ENCODE measurements at regions not wholly inside any gene's neighbourhood (a gene's known extent, or its start where the extent isn't known, plus 50 kb on each side); places are given as distances from the start of the nearest gene placed in this dataset.
A peak's percentile ranks its signal among the peaks of the same experiment; 100 is the strongest.

- DNase-seq, result peak in 1 of 2 experiments; percentile 34
- no peak for TF ChIP-seq CTCF (IDR thresholded peaks at IDR 0.05; ENCODE audit: insufficient read depth in 1 of 2, low read depth in 1 of 2, low read length in 1 of 2, severe bottlenecking in 1 of 2, unreplicated experiment in 1 of 2)
- intact Hi-C loops (cut with micrococcal nuclease; ENCODE audit: unreplicated experiment), result no loop called here
- Mint-ChIP-seq H3K4me3 (ENCODE audit: unreplicated experiment) (peak overlapping the region; percentile 23), H3K27ac (ENCODE audit: unreplicated experiment) (peak overlapping the region; percentile 74), H3K36me3 (ENCODE audit: insufficient read depth, unreplicated experiment) (no peaks in the 10 kb centered on the region), H3K27me3 (ENCODE audit: insufficient read depth, unreplicated experiment) (no peaks in the 10 kb centered on the region), H3K9me3 (ENCODE audit: unreplicated experiment) (no peaks in the 10 kb centered on the region), H3K4me1 (ENCODE audit: low read depth, unreplicated experiment) (peaks cover 15% of the 10 kb centered on the region)
- H3K27me3 ChIP-seq (replicated peaks; ENCODE audit: control insufficient read depth, insufficient read depth, low read length), result no peaks in the 10 kb centered on the region
- no peaks in the 10 kb centered on the region for H3K9me3 ChIP-seq
- no peaks in the 10 kb centered on the region for H3K36me3 ChIP-seq (ENCODE audit: control insufficient read depth, insufficient read depth, low read length)
- no peak overlapping the region for H3K4me3 ChIP-seq (ENCODE audit: low read depth, low read length)
- peaks cover 13% of the 10 kb centered on the region for H3K4me1 ChIP-seq
- ChIA-PET POLR2A (no interaction called here), CTCF (no interaction called here)
- BruUV-seq (replicated peaks), result no TSS peak
Measured at GRCh38 chr7:52079726-52080125, 763.1 kb upstream of the COBL start.

- no peaks in the 10 kb centered on the region for H3K9me3 ChIP-seq
- Mint-ChIP-seq H3K4me3 (ENCODE audit: unreplicated experiment) (no peak overlapping the region), H3K27ac (ENCODE audit: unreplicated experiment) (peak overlapping the region; percentile 61)
Measured at GRCh38 chr7:52077571-52077970, 761.0 kb upstream of the COBL start.

GRCh38 chr7:52074912-52075311 is 758.3 kb upstream of the COBL start:
- no peaks in the 10 kb centered on the region for H3K27me3 ChIP-seq (replicated peaks; ENCODE audit: control insufficient read depth, insufficient read depth, low read length)
- Mint-ChIP-seq H3K27ac (ENCODE audit: unreplicated experiment) (no peak overlapping the region), H3K27me3 (ENCODE audit: insufficient read depth, unreplicated experiment) (no peaks in the 10 kb centered on the region), H3K9me3 (ENCODE audit: unreplicated experiment) (no peaks in the 10 kb centered on the region), H3K36me3 (ENCODE audit: insufficient read depth, unreplicated experiment) (no peaks in the 10 kb centered on the region), H3K4me3 (ENCODE audit: unreplicated experiment) (no peak overlapping the region), H3K4me1 (ENCODE audit: low read depth, unreplicated experiment) (peaks cover 7% of the 10 kb centered on the region)
- POLR2A ChIA-PET, result no interaction called here
- no TSS peak for BruUV-seq (replicated peaks)
- CTCF ChIA-PET, result no interaction called here
- intact Hi-C loops (cut with micrococcal nuclease; ENCODE audit: unreplicated experiment), result no loop called here
- H3K4me3 ChIP-seq (ENCODE audit: low read depth, low read length), result no peak overlapping the region
- no peaks in the 10 kb centered on the region for H3K36me3 ChIP-seq (ENCODE audit: control insufficient read depth, insufficient read depth, low read length)
- TF ChIP-seq CTCF (IDR thresholded peaks at IDR 0.05; ENCODE audit: insufficient read depth in 1 of 2, low read depth in 1 of 2, low read length in 1 of 2, severe bottlenecking in 1 of 2, unreplicated experiment in 1 of 2), result no peak
- peaks cover 5% of the 10 kb centered on the region for H3K4me1 ChIP-seq
- DNase-seq, result no peak
- H3K9me3 ChIP-seq, result no peaks in the 10 kb centered on the region

More at GRCh38 chr7:52077571-52077970, 761.0 kb upstream of the COBL start:
- no peak for DNase-seq
- no peak for TF ChIP-seq CTCF (IDR thresholded peaks at IDR 0.05; ENCODE audit: insufficient read depth in 1 of 2, low read depth in 1 of 2, low read length in 1 of 2, severe bottlenecking in 1 of 2, unreplicated experiment in 1 of 2)
- intact Hi-C loops (cut with micrococcal nuclease; ENCODE audit: unreplicated experiment), result no loop called here
- Histone ChIP-seq H3K4me3 (ENCODE audit: low read depth, low read length) (no peak overlapping the region), H3K36me3 (ENCODE audit: control insufficient read depth, insufficient read depth, low read length) (no peaks in the 10 kb centered on the region), H3K27me3 (replicated peaks; ENCODE audit: control insufficient read depth, insufficient read depth, low read length) (no peaks in the 10 kb centered on the region), H3K4me1 (peaks cover 13% of the 10 kb centered on the region)
- CTCF ChIA-PET, result no interaction called here
- POLR2A ChIA-PET, result no interaction called here
- H3K27me3 Mint-ChIP-seq (ENCODE audit: insufficient read depth, unreplicated experiment), result no peaks in the 10 kb centered on the region
- peaks cover 14% of the 10 kb centered on the region for H3K4me1 Mint-ChIP-seq (ENCODE audit: low read depth, unreplicated experiment)
- no peaks in the 10 kb centered on the region for H3K36me3 Mint-ChIP-seq (ENCODE audit: insufficient read depth, unreplicated experiment)
- H3K9me3 Mint-ChIP-seq (ENCODE audit: unreplicated experiment), result no peaks in the 10 kb centered on the region
- BruUV-seq (replicated peaks), result no TSS peak

Data from Caco-2 (cell line).